GM12878 (cell line): ENCODE measurements at regions not wholly inside any gene's neighbourhood (a gene's known extent, or its start where the extent isn't known, plus 50 kb on each side); places are given as distances from the start of the nearest gene placed in this dataset.

Experiments used
- STAT1 ChIP-seq: fragments of 450-650 bp; conservative IDR thresholded peaks from 2 replicates; pipeline ENCODE4 v1.6.1; 2014; ENCODE audit warnings: antibody characterized with exemption, mild to moderate bottlenecking
- TF ChIP-seq, protein P1 (sequence below): fragments of 450-650 bp; IDR thresholded peaks from 2 replicates; pipeline ENCODE4 v1.6.1; 2017; ENCODE audit warnings: mild to moderate bottlenecking
- TF ChIP-seq, protein P2 (sequence below), 3 experiments: IDR thresholded peaks in 2 of 3; conservative IDR thresholded peaks in 1 of 3; 2 replicates each; pipeline ENCODE4 v1.5.1; 2011; ENCODE audit warnings: low read depth in 3 of 3, low read length in 3 of 3, mild to moderate bottlenecking in 3 of 3, control low read depth in 2 of 3, moderate library complexity in 2 of 3, inconsistent platforms in 1 of 3, mixed read lengths in 1 of 3; ENCODE audit not compliant: control insufficient read depth in 2 of 3, insufficient read depth in 1 of 3; ENCODE audit errors: extremely low read depth in 1 of 3

DNA sequence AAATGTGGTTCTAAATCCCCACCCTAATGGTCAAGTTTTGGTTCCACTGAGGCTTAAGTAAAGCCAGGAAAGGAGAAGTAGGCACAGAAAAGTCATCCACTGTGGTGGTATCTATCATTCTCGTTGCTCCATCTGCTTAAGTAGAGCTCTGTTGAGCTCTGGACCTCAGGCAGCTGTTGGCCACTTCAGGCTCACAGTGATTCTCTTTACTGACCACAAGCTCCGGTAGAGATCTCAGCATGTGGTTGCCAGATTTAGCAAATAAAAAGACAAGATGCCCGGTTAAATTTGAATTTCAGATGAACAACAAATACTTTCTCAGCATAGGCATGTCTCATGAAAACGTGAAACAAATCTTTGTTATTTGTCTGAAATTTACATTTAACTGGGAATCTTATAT, 132.3 kb upstream of the PTCHD1 start:
- TF ChIP-seq, protein P1, sequence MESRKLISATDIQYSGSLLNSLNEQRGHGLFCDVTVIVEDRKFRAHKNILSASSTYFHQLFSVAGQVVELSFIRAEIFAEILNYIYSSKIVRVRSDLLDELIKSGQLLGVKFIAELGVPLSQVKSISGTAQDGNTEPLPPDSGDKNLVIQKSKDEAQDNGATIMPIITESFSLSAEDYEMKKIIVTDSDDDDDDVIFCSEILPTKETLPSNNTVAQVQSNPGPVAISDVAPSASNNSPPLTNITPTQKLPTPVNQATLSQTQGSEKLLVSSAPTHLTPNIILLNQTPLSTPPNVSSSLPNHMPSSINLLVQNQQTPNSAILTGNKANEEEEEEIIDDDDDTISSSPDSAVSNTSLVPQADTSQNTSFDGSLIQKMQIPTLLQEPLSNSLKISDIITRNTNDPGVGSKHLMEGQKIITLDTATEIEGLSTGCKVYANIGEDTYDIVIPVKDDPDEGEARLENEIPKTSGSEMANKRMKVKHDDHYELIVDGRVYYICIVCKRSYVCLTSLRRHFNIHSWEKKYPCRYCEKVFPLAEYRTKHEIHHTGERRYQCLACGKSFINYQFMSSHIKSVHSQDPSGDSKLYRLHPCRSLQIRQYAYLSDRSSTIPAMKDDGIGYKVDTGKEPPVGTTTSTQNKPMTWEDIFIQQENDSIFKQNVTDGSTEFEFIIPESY: no peak
- TF ChIP-seq, protein P2, sequence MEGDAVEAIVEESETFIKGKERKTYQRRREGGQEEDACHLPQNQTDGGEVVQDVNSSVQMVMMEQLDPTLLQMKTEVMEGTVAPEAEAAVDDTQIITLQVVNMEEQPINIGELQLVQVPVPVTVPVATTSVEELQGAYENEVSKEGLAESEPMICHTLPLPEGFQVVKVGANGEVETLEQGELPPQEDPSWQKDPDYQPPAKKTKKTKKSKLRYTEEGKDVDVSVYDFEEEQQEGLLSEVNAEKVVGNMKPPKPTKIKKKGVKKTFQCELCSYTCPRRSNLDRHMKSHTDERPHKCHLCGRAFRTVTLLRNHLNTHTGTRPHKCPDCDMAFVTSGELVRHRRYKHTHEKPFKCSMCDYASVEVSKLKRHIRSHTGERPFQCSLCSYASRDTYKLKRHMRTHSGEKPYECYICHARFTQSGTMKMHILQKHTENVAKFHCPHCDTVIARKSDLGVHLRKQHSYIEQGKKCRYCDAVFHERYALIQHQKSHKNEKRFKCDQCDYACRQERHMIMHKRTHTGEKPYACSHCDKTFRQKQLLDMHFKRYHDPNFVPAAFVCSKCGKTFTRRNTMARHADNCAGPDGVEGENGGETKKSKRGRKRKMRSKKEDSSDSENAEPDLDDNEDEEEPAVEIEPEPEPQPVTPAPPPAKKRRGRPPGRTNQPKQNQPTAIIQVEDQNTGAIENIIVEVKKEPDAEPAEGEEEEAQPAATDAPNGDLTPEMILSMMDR (IDR thresholded peaks at IDR 0.05 in 2 of 3, conservative IDR thresholded peaks at IDR 0.05 in 1 of 3; ENCODE audit: control insufficient read depth in 2 of 3, extremely low read depth in 1 of 3, insufficient read depth in 1 of 3, low read depth in 3 of 3, low read length in 3 of 3): no peak
- no peak for TF ChIP-seq STAT1
